ENCODE measurements at regions not wholly inside any gene's neighbourhood (a gene's known extent, or its start where the extent isn't known, plus 50 kb on each side); places are given as distances from the start of the nearest gene placed in this dataset.
"Not testable (repeated sequence)": the region's sequence is repeated elsewhere in the genome, so short reads cannot be mapped to it uniquely, and the experiment has no call there.

GRCh38 chr11:69869311-69869939 is 50.2 kb upstream of the FGF3 start:
- no peak for DNase-seq

GRCh38 chr11:69870766-69871165 is 51.5 kb upstream of the FGF3 start:
- DNase-seq = no peak

GRCh38 chr11:69873166-69874077 is 54.2 kb upstream of the FGF3 start:
- DNase-seq = no peak

GRCh38 chr11:69874178-69874983 is 55.2 kb upstream of the FGF3 start:
- no peak for DNase-seq

- no peak for DNase-seq
Measured at GRCh38 chr11:69874984-69875624, 55.9 kb upstream of the FGF3 start.

- no peak for DNase-seq
Measured at GRCh38 chr11:69876013-69876412, 56.8 kb upstream of the FGF3 start.

GRCh38 chr11:69877235-69877634 is 58.0 kb upstream of the FGF3 start:
- DNase-seq = no peak

- not testable (repeated sequence) for DNase-seq
Measured at GRCh38 chr11:69877704-69878103, 58.5 kb upstream of the FGF3 start.

GRCh38 chr11:69878144-69878883 is 59.1 kb upstream of the FGF3 start:
- no peak for DNase-seq

- DNase-seq = no peak
Measured at GRCh38 chr11:69878927-69879728, 59.9 kb upstream of the FGF3 start.

GRCh38 chr11:69879729-69880005 is 60.5 kb upstream of the FGF3 start:
- no peak for DNase-seq

GRCh38 chr11:69880041-69880825 is 61.0 kb upstream of the FGF3 start:
- DNase-seq = no peak

GRCh38 chr11:69880826-69881445 is 61.7 kb upstream of the FGF3 start:
- no peak for DNase-seq

GRCh38 chr11:69881467-69882269 is 62.5 kb upstream of the FGF3 start:
- no peak for DNase-seq

- no peak for DNase-seq
Measured at GRCh38 chr11:69882270-69882608, 63.0 kb upstream of the FGF3 start.

GRCh38 chr11:69883292-69884255 is 64.4 kb upstream of the FGF3 start:
- DNase-seq = no peak

- no peak for DNase-seq
Measured at GRCh38 chr11:69884286-69884685, 65.1 kb upstream of the FGF3 start.

- DNase-seq = no peak
Measured at GRCh38 chr11:69884751-69885150, 65.5 kb upstream of the FGF3 start.
